LHCN-M2 (cell line): ENCODE measurements at regions not wholly inside any gene's neighbourhood (a gene's known extent, or its start where the extent isn't known, plus 50 kb on each side); places are given as distances from the start of the nearest gene placed in this dataset.

Experiments
- DNase-seq: peaks from one replicate; pipeline ENCODE4 v3.0.0-alpha.2; 2012; ENCODE audit warnings: low read depth

GRCh38 chr12:116483959-116484750 lies 75.0 kb upstream of the MAP1LC3B2 start:
- no peak for DNase-seq

- peak; percentile 35 for DNase-seq
These were observed 74.4 kb upstream of the MAP1LC3B2 start for GRCh38 chr12:116484807-116485206.

- DNase-seq = no peak
These were observed 70.1 kb upstream of the MAP1LC3B2 start for GRCh38 chr12:116489116-116489515.

GRCh38 chr12:116490471-116490870 lies 68.7 kb upstream of the MAP1LC3B2 start:
- DNase-seq = no peak

- peak; percentile 87 for DNase-seq
These were observed 66.4 kb upstream of the MAP1LC3B2 start for GRCh38 chr12:116492703-116493324.

GRCh38 chr12:116495260-116495659 lies 63.9 kb upstream of the MAP1LC3B2 start:
- DNase-seq = peak; percentile 54

GRCh38 chr12:116497051-116497591 lies 62.1 kb upstream of the MAP1LC3B2 start:
- no peak for DNase-seq

GRCh38 chr12:116498471-116498870 lies 60.7 kb upstream of the MAP1LC3B2 start:
- no peak for DNase-seq

GRCh38 chr12:116502141-116502725 lies 56.9 kb upstream of the MAP1LC3B2 start:
- no peak for DNase-seq

- DNase-seq = no peak
These were observed 56.1 kb upstream of the MAP1LC3B2 start for GRCh38 chr12:116502989-116503496.

- no peak for DNase-seq
These were observed 54.7 kb upstream of the MAP1LC3B2 start for GRCh38 chr12:116504438-116504837.

GRCh38 chr12:116506697-116507064 lies 52.5 kb upstream of the MAP1LC3B2 start:
- no peak for DNase-seq

GRCh38 chr12:116508145-116509121 lies 50.7 kb upstream of the MAP1LC3B2 start:
- no peak for DNase-seq
